GM21825 (cell line): ENCODE measurements at regions not wholly inside any gene's neighbourhood (a gene's known extent, or its start where the extent isn't known, plus 50 kb on each side); places are given as distances from the start of the nearest gene placed in this dataset.
A peak's percentile ranks its signal among the peaks of the same experiment; 100 is the strongest.

Source experiments
- ATAC-seq: cut with Tn5 transposase; IDR thresholded peaks from one replicate; pipeline ENCODE4 v1.9.1; 2021; ENCODE audit warnings: mild to moderate bottlenecking, moderate library complexity; ENCODE audit not compliant: unreplicated experiment

GRCh38 chr3:152710549-152710948 is 124.4 kb upstream of the P2RY1 start:
- ATAC-seq = no peak

DNA sequence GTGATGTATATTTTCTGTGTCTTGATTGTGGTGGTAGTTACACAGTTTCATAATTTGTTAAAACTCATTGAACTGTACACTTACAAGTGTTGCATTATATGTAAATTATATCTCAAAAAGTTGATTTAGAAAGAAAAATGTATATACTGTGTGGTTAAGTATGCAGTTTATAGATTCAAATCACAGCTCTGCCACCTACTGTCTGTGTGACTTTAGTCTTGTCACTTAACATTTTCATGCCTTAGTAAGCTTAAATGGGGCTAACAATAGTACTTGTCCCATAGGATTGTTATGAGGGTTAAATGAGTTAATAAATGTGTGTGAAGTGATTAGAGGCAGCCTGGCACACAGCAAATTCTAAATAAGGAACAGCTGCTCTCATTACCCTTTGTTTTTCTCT is 120.9 kb upstream of the P2RY1 start:
- ATAC-seq = no peak

DNA sequence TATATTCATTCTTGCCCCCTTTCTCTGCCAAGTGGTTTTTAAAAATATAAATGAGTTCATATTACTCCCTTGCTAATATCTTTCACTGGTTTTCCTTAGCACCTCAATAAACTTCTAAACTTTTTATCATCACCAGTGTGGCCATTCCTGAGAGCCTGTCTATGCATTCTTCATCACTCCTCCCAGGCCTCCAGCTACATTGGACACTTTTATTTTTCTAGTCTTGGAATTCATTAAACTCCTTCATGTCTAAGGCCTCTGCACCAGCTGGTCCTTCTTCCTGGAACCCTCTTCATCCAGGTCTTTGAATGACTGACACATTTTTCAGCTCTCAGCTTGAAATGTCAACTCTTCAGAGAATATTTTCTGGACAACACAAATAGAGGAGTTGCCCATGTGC is 120.4 kb upstream of the P2RY1 start:
- ATAC-seq = no peak

- no peak for ATAC-seq
These were observed 117.7 kb upstream of the P2RY1 start for GRCh38 chr3:152717252-152717651.

DNA sequence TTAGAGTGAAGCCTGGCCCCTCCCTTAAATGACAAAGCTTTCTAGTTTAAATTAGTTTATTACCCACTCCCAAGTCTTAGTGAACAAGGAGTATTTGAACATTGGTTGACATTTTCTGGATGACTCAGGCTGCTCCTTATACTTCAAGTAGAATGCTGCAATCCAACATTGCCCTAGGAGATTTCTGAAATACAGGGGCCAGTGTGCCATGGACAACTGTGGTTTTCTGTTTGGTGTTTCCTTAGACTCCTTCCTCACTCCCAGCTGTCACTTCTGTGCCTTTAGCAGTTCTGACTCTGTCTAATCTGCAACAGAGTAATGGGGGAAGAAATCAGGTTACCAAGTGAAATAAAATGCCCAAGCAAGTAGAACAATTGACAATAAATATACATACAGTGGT is 116.1 kb upstream of the P2RY1 start:
- no peak for ATAC-seq

DNA sequence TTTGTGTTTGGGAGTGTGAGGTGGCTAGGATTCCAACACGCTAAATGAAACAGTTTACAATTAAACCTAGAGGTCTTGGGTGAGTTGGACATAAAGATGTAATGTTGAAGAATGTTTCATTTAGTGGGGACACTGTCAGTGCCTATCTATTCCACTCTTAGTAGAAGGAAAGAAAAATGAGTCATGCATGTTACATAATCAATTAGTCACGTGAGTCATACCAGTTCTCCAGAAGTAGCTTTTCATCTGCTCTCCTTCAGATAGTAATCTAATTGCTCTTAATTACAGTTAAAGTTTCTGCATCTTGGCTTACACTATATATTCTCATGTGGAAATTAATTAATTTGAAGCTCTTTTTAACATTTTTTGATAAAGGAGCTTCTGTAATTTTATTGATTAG is 115.7 kb upstream of the P2RY1 start:
- no peak for ATAC-seq

GRCh38 chr3:152720951-152721718 is 113.8 kb upstream of the P2RY1 start:
- no peak for ATAC-seq

DNA sequence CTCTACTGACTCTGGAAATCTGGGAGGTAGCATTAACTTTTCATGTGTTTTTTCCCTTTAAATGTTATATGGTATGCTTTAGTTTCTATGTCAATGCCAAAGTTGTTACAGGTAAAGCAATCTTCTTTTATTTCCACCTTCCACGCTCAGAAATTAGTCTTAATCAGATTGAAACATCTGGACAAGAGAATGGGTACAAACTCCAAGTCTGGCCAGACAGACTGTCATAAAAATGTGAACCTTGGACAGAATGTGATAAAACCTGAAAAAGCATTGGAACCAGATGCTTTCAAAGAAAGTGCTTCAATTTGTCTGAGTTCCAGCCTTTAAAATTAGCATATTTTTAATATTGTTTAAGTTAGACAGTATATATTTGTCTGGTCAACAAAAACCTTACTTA is 110.7 kb upstream of the P2RY1 start:
- ATAC-seq = no peak

DNA sequence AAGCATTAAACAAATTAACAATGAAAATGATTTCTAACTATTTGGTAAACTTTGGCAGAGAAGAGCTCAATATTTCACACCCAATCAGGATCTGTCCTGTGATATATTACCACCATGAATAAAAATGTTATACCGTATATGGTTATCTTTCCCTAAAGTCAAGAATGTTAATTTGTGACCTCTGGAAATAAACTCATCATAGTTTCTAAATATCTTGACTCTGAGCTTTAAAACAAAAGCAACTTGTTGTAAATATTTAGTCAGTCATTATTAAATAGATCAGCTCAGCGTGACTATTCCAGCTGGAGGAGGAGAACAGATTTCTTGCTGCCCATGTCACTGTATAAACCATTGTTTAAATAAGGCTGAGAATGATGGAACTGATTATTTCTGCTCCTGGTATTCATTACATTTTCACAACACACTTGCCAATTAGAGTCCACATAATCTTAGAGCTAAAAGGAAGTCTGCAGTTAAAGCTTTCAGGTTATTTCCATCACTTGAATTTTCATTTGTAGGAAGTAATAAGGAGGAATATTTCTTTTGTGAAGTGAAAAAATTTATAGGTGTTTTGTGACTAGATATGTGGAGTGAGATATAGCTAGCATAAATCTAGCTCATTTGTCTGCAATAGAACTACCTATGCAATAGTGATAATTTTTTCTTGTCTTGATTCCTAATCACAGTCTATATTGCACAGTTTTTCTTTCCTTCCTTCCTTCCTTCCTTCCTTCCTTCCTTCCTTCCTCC is 106.5 kb upstream of the P2RY1 start:
- no peak for ATAC-seq

- ATAC-seq = no peak
These were observed 105.0 kb upstream of the P2RY1 start for GRCh38 chr3:152729906-152730305.

DNA sequence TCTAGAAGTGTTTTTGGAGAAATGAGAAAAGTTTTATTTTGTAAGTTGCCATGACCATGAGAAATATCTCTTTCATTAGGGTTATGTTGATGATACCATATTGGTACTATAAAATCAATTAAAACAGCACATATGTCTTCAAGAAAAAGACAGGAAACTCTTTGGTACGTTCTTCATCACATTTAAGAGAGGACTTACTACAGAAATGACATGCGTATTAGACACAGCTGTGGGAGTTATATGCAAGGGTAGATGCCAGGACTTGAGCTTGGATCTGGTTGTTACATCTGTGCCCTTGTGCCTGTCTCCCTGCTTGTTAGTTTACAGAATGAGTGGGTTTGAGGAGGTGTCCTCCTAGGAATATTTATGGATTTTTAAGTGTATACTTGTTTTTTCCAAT is 103.4 kb upstream of the P2RY1 start:
- ATAC-seq = no peak

GRCh38 chr3:152733584-152734119 is 101.3 kb upstream of the P2RY1 start:
- no peak for ATAC-seq

- ATAC-seq = peak; percentile 99
These were observed 97.7 kb upstream of the P2RY1 start for GRCh38 chr3:152737021-152737908.

GRCh38 chr3:152738656-152739055 is 96.3 kb upstream of the P2RY1 start:
- ATAC-seq = no peak

GRCh38 chr3:152742368-152743347 is 92.3 kb upstream of the P2RY1 start:
- ATAC-seq = peak; percentile 59

- no peak for ATAC-seq
These were observed 89.3 kb upstream of the P2RY1 start for GRCh38 chr3:152745646-152746045.

GRCh38 chr3:152754303-152754702 is 80.6 kb upstream of the P2RY1 start:
- ATAC-seq = no peak

GRCh38 chr3:152756807-152757206 is 78.1 kb upstream of the P2RY1 start:
- no peak for ATAC-seq

DNA sequence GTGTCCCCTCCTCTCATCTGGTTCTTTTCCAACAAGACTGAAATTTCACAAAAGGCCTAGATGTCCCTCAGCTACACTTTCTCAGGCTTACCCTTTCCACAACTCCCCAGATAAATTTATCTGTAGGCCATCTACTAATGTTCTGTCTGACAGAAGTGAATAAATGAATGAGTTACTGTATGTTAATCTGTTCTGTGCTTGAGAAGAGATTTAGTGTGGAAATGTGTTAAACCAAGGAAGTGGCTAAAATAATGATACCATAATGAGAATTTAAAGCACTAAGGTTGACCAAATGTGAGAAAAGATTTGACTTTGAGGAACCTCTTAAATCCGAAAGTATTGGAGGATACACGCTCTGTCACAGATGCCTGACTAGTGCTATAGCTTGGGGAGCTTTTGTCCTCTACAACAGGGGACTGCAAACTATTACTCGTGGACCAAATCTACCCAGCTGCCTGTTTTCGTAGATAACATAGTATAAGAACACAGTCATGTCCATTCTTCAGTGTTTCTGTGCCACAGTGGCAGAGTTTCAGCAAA is 74.8 kb upstream of the P2RY1 start:
- peak; percentile 64 for ATAC-seq

DNA sequence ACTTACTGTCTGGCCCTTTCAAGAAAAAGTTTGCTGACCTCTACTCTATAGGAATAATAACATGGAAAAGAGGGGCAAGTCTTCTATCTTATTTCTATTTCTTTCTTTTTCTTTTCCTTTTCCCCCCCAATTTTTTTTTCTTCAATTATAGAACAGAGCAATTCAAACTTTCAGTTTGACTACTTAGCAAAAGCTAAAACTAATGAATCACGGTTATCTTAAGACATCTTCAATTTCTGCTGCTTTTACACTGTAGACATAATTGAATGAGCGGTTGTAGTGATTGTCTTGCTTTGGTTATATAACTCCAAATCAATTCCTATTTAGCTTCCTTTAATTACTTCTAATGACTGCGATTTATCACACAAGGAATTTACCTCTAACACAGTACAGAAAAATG is 74.3 kb upstream of the P2RY1 start:
- ATAC-seq = no peak
